ENCODE measurements at regions not wholly inside any gene's neighbourhood (a gene's known extent, or its start where the extent isn't known, plus 50 kb on each side); places are given as distances from the start of the nearest gene placed in this dataset.
A peak's percentile ranks its signal among the peaks of the same experiment; 100 is the strongest.
"Not testable (repeated sequence)": the region's sequence is repeated elsewhere in the genome, so short reads cannot be mapped to it uniquely, and the experiment has no call there.

DNA sequence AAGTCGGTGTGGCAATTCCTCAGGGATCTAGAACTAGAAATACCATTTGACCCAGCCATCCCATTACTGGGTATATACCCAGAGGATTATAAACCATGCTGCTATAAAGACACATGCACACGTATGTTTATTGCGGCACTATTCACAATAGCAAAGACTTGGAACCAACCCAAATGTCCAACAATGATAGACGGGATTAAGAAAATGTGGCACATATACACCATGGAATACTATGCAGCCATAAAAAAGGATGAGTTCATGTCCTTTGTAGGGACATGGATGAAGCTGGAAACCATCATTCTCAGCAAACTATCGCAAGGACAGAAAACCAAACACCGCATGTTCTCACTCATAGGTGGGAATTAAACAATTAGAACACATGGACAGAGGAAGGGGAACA lies 80.6 kb upstream of the ST3GAL5 start:
- H3K4me2 ChIP-seq (replicated peaks; ENCODE audit: extremely low read depth, low read length, poor library complexity, severe bottlenecking); H3K9ac ChIP-seq (ENCODE audit: insufficient read depth, low read length, poor library complexity, severe bottlenecking); DNase-seq; H3K36me3 ChIP-seq (replicated peaks in 1 of 2; ENCODE audit: control insufficient read depth in 1 of 2, insufficient read depth in 2 of 2, low read length in 2 of 2); H3K27ac Mint-ChIP-seq; H2AFZ ChIP-seq (ENCODE audit: insufficient read depth, low read depth, low read length, poor library complexity, severe bottlenecking); H3K79me2 ChIP-seq (ENCODE audit: insufficient read depth, low read length); H3K36me3 Mint-ChIP-seq; H4K20me1 ChIP-seq (ENCODE audit: insufficient read depth, low read length); H3K4me3 ChIP-seq (replicated peaks in 1 of 3; ENCODE audit: low read depth in 2 of 3, low read length in 3 of 3); H3K4me1 Mint-ChIP-seq; H3K4me1 ChIP-seq (ENCODE audit: control insufficient read depth in 1 of 2, insufficient read depth in 2 of 2, low read length in 2 of 2); H3K27ac ChIP-seq (ENCODE audit: low read depth in 1 of 2, low read length in 2 of 2); H3K9me3 ChIP-seq (replicated peaks in 1 of 2; ENCODE audit: control insufficient read depth in 1 of 2, insufficient read depth in 1 of 2, low read length in 2 of 2); H3K27me3 Mint-ChIP-seq (ENCODE audit: low read depth in 3 of 3); H3K4me3 Mint-ChIP-seq; intact Hi-C loops (cut with micrococcal nuclease); H3K27me3 ChIP-seq (ENCODE audit: control insufficient read depth in 2 of 2, insufficient read depth in 2 of 2, low read length in 2 of 2): not testable (repeated sequence)
- WGBS (ENCODE audit: insufficient coverage): no CpG with 5 or more reads among the region's 6 CpGs
- peaks cover 5 to 13% (median 10%) of the 10 kb centered on the region in 7 donors for H3K9me3 Mint-ChIP-seq

- peaks cover 13 to 27% (median 22%) of the 10 kb centered on the region in 7 donors for H3K9me3 Mint-ChIP-seq
- H4K20me1 ChIP-seq (ENCODE audit: insufficient read depth, low read length); H3K4me1 ChIP-seq (ENCODE audit: control insufficient read depth in 1 of 2, insufficient read depth in 2 of 2, low read length in 2 of 2); H3K36me3 Mint-ChIP-seq; H3K27me3 Mint-ChIP-seq (ENCODE audit: low read depth in 3 of 3); H3K27ac Mint-ChIP-seq; H3K4me2 ChIP-seq (replicated peaks; ENCODE audit: extremely low read depth, low read length, poor library complexity, severe bottlenecking); H3K9ac ChIP-seq (ENCODE audit: insufficient read depth, low read length, poor library complexity, severe bottlenecking); intact Hi-C loops (cut with micrococcal nuclease); H2AFZ ChIP-seq (ENCODE audit: insufficient read depth, low read depth, low read length, poor library complexity, severe bottlenecking); H3K4me3 Mint-ChIP-seq; H3K27ac ChIP-seq (ENCODE audit: low read depth in 1 of 2, low read length in 2 of 2); H3K36me3 ChIP-seq (replicated peaks in 1 of 2; ENCODE audit: control insufficient read depth in 1 of 2, insufficient read depth in 2 of 2, low read length in 2 of 2); H3K4me3 ChIP-seq (replicated peaks in 1 of 3; ENCODE audit: low read depth in 2 of 3, low read length in 3 of 3); DNase-seq; H3K27me3 ChIP-seq (ENCODE audit: control insufficient read depth in 2 of 2, insufficient read depth in 2 of 2, low read length in 2 of 2); H3K79me2 ChIP-seq (ENCODE audit: insufficient read depth, low read length): not testable (repeated sequence)
- peaks cover 9 to 24% of the 10 kb centered on the region in 2 donors for H3K9me3 ChIP-seq (replicated peaks in 1 of 2; ENCODE audit: control insufficient read depth in 1 of 2, insufficient read depth in 1 of 2, low read length in 2 of 2)
- H3K4me1 Mint-ChIP-seq: peaks cover 17% of the 10 kb centered on the region
- WGBS (ENCODE audit: insufficient coverage): no CpG with 5 or more reads among the region's 2 CpGs
Measured at GRCh38 chr2:85965770-85966169, 77.0 kb upstream of the ST3GAL5 start.

DNA sequence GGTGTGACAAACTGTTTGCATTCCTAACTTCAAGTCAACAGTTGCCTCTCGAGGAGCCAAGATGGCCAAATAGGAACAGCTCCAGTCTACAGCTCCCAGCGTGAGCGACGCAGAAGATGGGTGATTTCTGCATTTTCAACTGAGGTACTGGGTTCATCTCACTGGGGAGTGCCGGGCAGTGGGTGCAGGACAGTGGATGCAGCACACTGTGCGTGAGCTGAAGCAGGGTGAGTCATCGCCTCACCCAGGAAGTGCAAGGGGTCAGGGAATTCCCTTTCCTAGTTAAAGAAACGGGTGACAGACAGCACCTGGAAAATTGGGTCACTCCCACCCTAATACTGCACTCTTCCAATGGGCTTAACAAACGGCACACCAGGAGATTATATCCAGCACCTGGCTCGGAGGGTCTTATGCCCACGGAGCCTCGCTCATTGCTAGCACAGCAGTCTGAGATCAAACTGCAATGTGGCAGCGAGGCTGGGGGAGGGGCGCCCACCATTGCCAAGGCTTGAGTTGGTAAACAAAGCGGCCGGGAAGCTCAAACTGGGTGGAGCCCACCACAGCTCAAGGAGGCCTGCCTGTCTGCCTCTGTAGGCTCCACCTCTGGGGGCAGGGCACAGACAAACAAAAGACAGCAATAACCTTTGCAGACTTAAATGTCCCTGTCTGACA lies 75.1 kb upstream of the ST3GAL5 start:
- Mint-ChIP-seq H3K4me1 (peaks cover 17% of the 10 kb centered on the region), H3K9me3 (peaks cover 13 to 32% (median 24%) of the 10 kb centered on the region in 7 donors), H3K27ac (peak overlapping the region in 6 of 7 donors; percentile 29 to 88 (median 59))
- H3K27me3 ChIP-seq (ENCODE audit: control insufficient read depth in 2 of 2, insufficient read depth in 2 of 2, low read length in 2 of 2); H3K4me3 Mint-ChIP-seq; H3K4me1 ChIP-seq (ENCODE audit: control insufficient read depth in 1 of 2, insufficient read depth in 2 of 2, low read length in 2 of 2); H3K9ac ChIP-seq (ENCODE audit: insufficient read depth, low read length, poor library complexity, severe bottlenecking); H3K27me3 Mint-ChIP-seq (ENCODE audit: low read depth in 3 of 3); H3K4me3 ChIP-seq (replicated peaks in 1 of 3; ENCODE audit: low read depth in 2 of 3, low read length in 3 of 3); intact Hi-C loops (cut with micrococcal nuclease); H3K36me3 Mint-ChIP-seq; H4K20me1 ChIP-seq (ENCODE audit: insufficient read depth, low read length); H2AFZ ChIP-seq (ENCODE audit: insufficient read depth, low read depth, low read length, poor library complexity, severe bottlenecking); H3K79me2 ChIP-seq (ENCODE audit: insufficient read depth, low read length); H3K4me2 ChIP-seq (replicated peaks; ENCODE audit: extremely low read depth, low read length, poor library complexity, severe bottlenecking); H3K36me3 ChIP-seq (replicated peaks in 1 of 2; ENCODE audit: control insufficient read depth in 1 of 2, insufficient read depth in 2 of 2, low read length in 2 of 2): not testable (repeated sequence)
- H3K9me3 ChIP-seq (replicated peaks in 1 of 2; ENCODE audit: control insufficient read depth in 1 of 2, insufficient read depth in 1 of 2, low read length in 2 of 2): peaks cover 9 to 29% of the 10 kb centered on the region in 2 donors
- WGBS (ENCODE audit: insufficient coverage): 86% methylated on average over 15 of the region's 16 CpGs
- peak; percentile 51 to 83 (median 65) for DNase-seq
- peak overlapping the region in 1 of 2 donors; percentile 61 for H3K27ac ChIP-seq (ENCODE audit: low read depth in 1 of 2, low read length in 2 of 2)
